GM12873 (cell line): ENCODE measurements at regions not wholly inside any gene's neighbourhood (a gene's known extent, or its start where the extent isn't known, plus 50 kb on each side); places are given as distances from the start of the nearest gene placed in this dataset.

Experiments
- CTCF ChIP-seq: IDR thresholded peaks from 2 replicates; pipeline ENCODE4 v1.5.1; 2012; ENCODE audit warnings: low read depth, mild to moderate bottlenecking, moderate library complexity, low read length, control low read depth; ENCODE audit not compliant: insufficient read depth; ENCODE audit errors: missing control alignments

GRCh38 chr3:153553605-153553945 is 391.5 kb downstream of the RAP2B start:
- TF ChIP-seq CTCF, result no peak

- TF ChIP-seq CTCF, result no peak
Measured at GRCh38 chr3:153555919-153556318, 393.9 kb downstream of the RAP2B start.

GRCh38 chr3:153567011-153567410 is 405.0 kb downstream of the RAP2B start:
- no peak for TF ChIP-seq CTCF

- no peak for TF ChIP-seq CTCF
Measured at GRCh38 chr3:153567556-153567955, 405.5 kb downstream of the RAP2B start.

GRCh38 chr3:153572165-153572564 is 410.1 kb downstream of the RAP2B start:
- no peak for TF ChIP-seq CTCF

GRCh38 chr3:153572654-153573053 is 410.6 kb downstream of the RAP2B start:
- TF ChIP-seq CTCF, result no peak

- no peak for TF ChIP-seq CTCF
Measured at GRCh38 chr3:153573481-153573880, 411.5 kb downstream of the RAP2B start.

- TF ChIP-seq CTCF, result no peak
Measured at GRCh38 chr3:153574445-153574844, 412.4 kb downstream of the RAP2B start.
